ENCODE measurements at regions not wholly inside any gene's neighbourhood (a gene's known extent, or its start where the extent isn't known, plus 50 kb on each side); places are given as distances from the start of the nearest gene placed in this dataset.

GRCh38 chr16:76071690-76072089, 205.5 kb upstream of the CNTNAP4 start:
- H3F3A ChIP-seq (ENCODE audit: insufficient read depth, low read depth): no peaks in the 10 kb centered on the region
- no peaks in the 10 kb centered on the region for H3K4me1 ChIP-seq (replicated peaks; ENCODE audit: insufficient read depth)
- ChIA-PET POLR2A (ENCODE audit: unreplicated experiment) (no interaction called here), CTCF (no interaction called here)
- H2AFZ ChIP-seq: no peak overlapping the region
- H3K4me3 ChIP-seq: no peak overlapping the region
- no peaks in the 10 kb centered on the region for H3K79me2 ChIP-seq (ENCODE audit: low read depth)
- no peak for TF ChIP-seq EZH2 (IDR thresholded peaks at IDR 0.05; ENCODE audit: low read depth)
- H4K20me1 ChIP-seq (ENCODE audit: insufficient read depth): no peaks in the 10 kb centered on the region
- H3K36me3 ChIP-seq (ENCODE audit: low read depth): no peaks in the 10 kb centered on the region
- H3K4me2 ChIP-seq: no peak overlapping the region
- H3K27ac ChIP-seq: no peak overlapping the region
- BruUV-seq (replicated peaks): no TSS peak
- no peaks in the 10 kb centered on the region for H3K9me3 ChIP-seq (ENCODE audit: insufficient read depth, low read depth)
- H3K27me3 ChIP-seq (ENCODE audit: insufficient read depth, low read depth): no peaks in the 10 kb centered on the region
- intact Hi-C loops (cut with micrococcal nuclease; ENCODE audit: unreplicated experiment): no loop called here
- H3K9me2 ChIP-seq (ENCODE audit: insufficient read depth): no peaks in the 10 kb centered on the region; the same call in 1 of the 2 replicates
- no peak for DNase-seq

GRCh38 chr16:76081967-76082366, 195.2 kb upstream of the CNTNAP4 start:
- H3K9me3 ChIP-seq (ENCODE audit: insufficient read depth, low read depth): no peaks in the 10 kb centered on the region
- no peak overlapping the region for H3K4me2 ChIP-seq
- CTCF ChIA-PET: no interaction called here
- TF ChIP-seq CTCF (conservative IDR thresholded peaks at IDR 0.05): no peak
- no peak for TF ChIP-seq EZH2 (IDR thresholded peaks at IDR 0.05; ENCODE audit: low read depth)
- no peaks in the 10 kb centered on the region for H3F3A ChIP-seq (ENCODE audit: insufficient read depth, low read depth)
- H3K79me2 ChIP-seq (ENCODE audit: low read depth): no peaks in the 10 kb centered on the region
- intact Hi-C loops (cut with micrococcal nuclease; ENCODE audit: unreplicated experiment): no loop called here
- no peaks in the 10 kb centered on the region for H3K36me3 ChIP-seq (ENCODE audit: low read depth)
- no peaks in the 10 kb centered on the region for H3K4me1 ChIP-seq (replicated peaks; ENCODE audit: insufficient read depth)
- H4K20me1 ChIP-seq (ENCODE audit: insufficient read depth): no peaks in the 10 kb centered on the region
- no peaks in the 10 kb centered on the region for H3K9me2 ChIP-seq (ENCODE audit: insufficient read depth)
- DNase-seq: no peak
- H3K27me3 ChIP-seq (ENCODE audit: insufficient read depth, low read depth): no peaks in the 10 kb centered on the region
- no peak overlapping the region for H2AFZ ChIP-seq
- no peak overlapping the region for H3K27ac ChIP-seq
- no TSS peak for BruUV-seq (replicated peaks)
- POLR2A ChIA-PET (ENCODE audit: unreplicated experiment): no interaction called here
- no peak overlapping the region for H3K4me3 ChIP-seq

- H3K27ac ChIP-seq: no peak overlapping the region
- H3K4me3 ChIP-seq: no peak overlapping the region
- H4K20me1 ChIP-seq (ENCODE audit: insufficient read depth): no peaks in the 10 kb centered on the region
- H3K4me2 ChIP-seq: no peak overlapping the region
- ChIA-PET CTCF (no interaction called here), POLR2A (ENCODE audit: unreplicated experiment) (no interaction called here)
- no peak overlapping the region for H2AFZ ChIP-seq
- no peaks in the 10 kb centered on the region for H3K9me3 ChIP-seq (ENCODE audit: insufficient read depth, low read depth)
- DNase-seq: no peak
- no peak for TF ChIP-seq CTCF (conservative IDR thresholded peaks at IDR 0.05)
- no peak for TF ChIP-seq EZH2 (IDR thresholded peaks at IDR 0.05; ENCODE audit: low read depth)
- H3F3A ChIP-seq (ENCODE audit: insufficient read depth, low read depth): no peaks in the 10 kb centered on the region
- H3K9me2 ChIP-seq (ENCODE audit: insufficient read depth): no peaks in the 10 kb centered on the region
- BruUV-seq (replicated peaks): no TSS peak
- H3K4me1 ChIP-seq (replicated peaks; ENCODE audit: insufficient read depth): no peaks in the 10 kb centered on the region
- no peaks in the 10 kb centered on the region for H3K27me3 ChIP-seq (ENCODE audit: insufficient read depth, low read depth)
- intact Hi-C loops (cut with micrococcal nuclease; ENCODE audit: unreplicated experiment): no loop called here
- no peaks in the 10 kb centered on the region for H3K79me2 ChIP-seq (ENCODE audit: low read depth)
- H3K36me3 ChIP-seq (ENCODE audit: low read depth): no peaks in the 10 kb centered on the region
Observed at GRCh38 chr16:76106647-76107046, 170.6 kb upstream of the CNTNAP4 start.

GRCh38 chr16:76108460-76108859, 168.7 kb upstream of the CNTNAP4 start:
- no peak for DNase-seq
- H3F3A ChIP-seq (ENCODE audit: insufficient read depth, low read depth): no peaks in the 10 kb centered on the region
- no peak overlapping the region for H2AFZ ChIP-seq
- no peak overlapping the region for H3K4me2 ChIP-seq
- no peaks in the 10 kb centered on the region for H3K27me3 ChIP-seq (ENCODE audit: insufficient read depth, low read depth)
- no TSS peak for BruUV-seq (replicated peaks)
- ChIA-PET POLR2A (ENCODE audit: unreplicated experiment) (no interaction called here), CTCF (no interaction called here)
- no peaks in the 10 kb centered on the region for H3K9me3 ChIP-seq (ENCODE audit: insufficient read depth, low read depth)
- H3K27ac ChIP-seq: no peak overlapping the region
- intact Hi-C loops (cut with micrococcal nuclease; ENCODE audit: unreplicated experiment): no loop called here
- H3K36me3 ChIP-seq (ENCODE audit: low read depth): no peaks in the 10 kb centered on the region
- no peaks in the 10 kb centered on the region for H3K79me2 ChIP-seq (ENCODE audit: low read depth)
- H4K20me1 ChIP-seq (ENCODE audit: insufficient read depth): no peaks in the 10 kb centered on the region
- TF ChIP-seq CTCF (conservative IDR thresholded peaks at IDR 0.05) (no peak), EZH2 (IDR thresholded peaks at IDR 0.05; ENCODE audit: low read depth) (no peak)
- no peaks in the 10 kb centered on the region for H3K4me1 ChIP-seq (replicated peaks; ENCODE audit: insufficient read depth)
- H3K4me3 ChIP-seq: no peak overlapping the region
- no peaks in the 10 kb centered on the region for H3K9me2 ChIP-seq (ENCODE audit: insufficient read depth)
